H1 (cell line): ENCODE measurements at regions not wholly inside any gene's neighbourhood (a gene's known extent, or its start where the extent isn't known, plus 50 kb on each side); places are given as distances from the start of the nearest gene placed in this dataset.

ENCODE experiments used
- EZH2 ChIP-seq: fragments of 200-600 bp; sonication (generic); IDR thresholded peaks from 2 replicates; pipeline ENCODE4 v1.7.1; 2012; ENCODE audit warnings: low read depth, mild to moderate bottlenecking, moderate library complexity, low read length, inconsistent platforms; ENCODE audit not compliant: severe bottlenecking
- POLR2AphosphoS5 ChIP-seq: IDR thresholded peaks from 2 replicates; pipeline ENCODE4 v1.6.1; 2011; ENCODE audit warnings: low read depth, low read length
- RFX5 ChIP-seq: IDR thresholded peaks from 2 replicates; pipeline ENCODE4 v1.6.1; 2011; ENCODE audit warnings: low read depth, low read length, improper control_type of control experiment, borderline replicate concordance
- SIX5 ChIP-seq: IDR thresholded peaks from 2 replicates; pipeline ENCODE4 v1.6.1; 2011; ENCODE audit warnings: mild to moderate bottlenecking, low read depth, low read length
- SRF ChIP-seq: IDR thresholded peaks from 2 replicates; pipeline ENCODE4 v1.6.1; 2011; ENCODE audit warnings: mild to moderate bottlenecking, low read depth, low read length, moderate library complexity
- TAF1 ChIP-seq: IDR thresholded peaks from 2 replicates; pipeline ENCODE4 v1.6.1; 2011; ENCODE audit warnings: mild to moderate bottlenecking, low read depth, low read length
- YY1 ChIP-seq: IDR thresholded peaks from 2 replicates; pipeline ENCODE4 v1.6.1; 2011; ENCODE audit warnings: low read depth, mild to moderate bottlenecking, low read length
- TF ChIP-seq, protein P1 (sequence below), 3 experiments: IDR thresholded peaks; 1 replicate in 2 of 3; 2 replicates in 1 of 3; pipeline versions ENCODE4 v1.5.1 to v1.6.1; 2011; ENCODE audit warnings: low read length in 3 of 3, mild to moderate bottlenecking in 3 of 3, inconsistent platforms in 2 of 3, low read depth in 1 of 3, moderate library complexity in 1 of 3; ENCODE audit not compliant: insufficient read depth in 1 of 3; ENCODE audit errors: control extremely low read depth in 1 of 3
- TF ChIP-seq, protein P2 (sequence below): IDR thresholded peaks from 2 replicates; pipeline ENCODE4 v1.6.1; 2012; ENCODE audit warnings: low read length, inconsistent platforms

- TF ChIP-seq, protein P1, sequence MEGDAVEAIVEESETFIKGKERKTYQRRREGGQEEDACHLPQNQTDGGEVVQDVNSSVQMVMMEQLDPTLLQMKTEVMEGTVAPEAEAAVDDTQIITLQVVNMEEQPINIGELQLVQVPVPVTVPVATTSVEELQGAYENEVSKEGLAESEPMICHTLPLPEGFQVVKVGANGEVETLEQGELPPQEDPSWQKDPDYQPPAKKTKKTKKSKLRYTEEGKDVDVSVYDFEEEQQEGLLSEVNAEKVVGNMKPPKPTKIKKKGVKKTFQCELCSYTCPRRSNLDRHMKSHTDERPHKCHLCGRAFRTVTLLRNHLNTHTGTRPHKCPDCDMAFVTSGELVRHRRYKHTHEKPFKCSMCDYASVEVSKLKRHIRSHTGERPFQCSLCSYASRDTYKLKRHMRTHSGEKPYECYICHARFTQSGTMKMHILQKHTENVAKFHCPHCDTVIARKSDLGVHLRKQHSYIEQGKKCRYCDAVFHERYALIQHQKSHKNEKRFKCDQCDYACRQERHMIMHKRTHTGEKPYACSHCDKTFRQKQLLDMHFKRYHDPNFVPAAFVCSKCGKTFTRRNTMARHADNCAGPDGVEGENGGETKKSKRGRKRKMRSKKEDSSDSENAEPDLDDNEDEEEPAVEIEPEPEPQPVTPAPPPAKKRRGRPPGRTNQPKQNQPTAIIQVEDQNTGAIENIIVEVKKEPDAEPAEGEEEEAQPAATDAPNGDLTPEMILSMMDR (IDR thresholded peaks at IDR 0.05; ENCODE audit: control extremely low read depth in 1 of 3, insufficient read depth in 1 of 3, low read depth in 1 of 3, low read length in 3 of 3), result no peak
- TF ChIP-seq POLR2AphosphoS5 (no peak), TAF1 (no peak), RFX5 (no peak), YY1 (no peak), EZH2 (no peak), SRF (no peak), SIX5 (no peak)
- TF ChIP-seq, protein P2, sequence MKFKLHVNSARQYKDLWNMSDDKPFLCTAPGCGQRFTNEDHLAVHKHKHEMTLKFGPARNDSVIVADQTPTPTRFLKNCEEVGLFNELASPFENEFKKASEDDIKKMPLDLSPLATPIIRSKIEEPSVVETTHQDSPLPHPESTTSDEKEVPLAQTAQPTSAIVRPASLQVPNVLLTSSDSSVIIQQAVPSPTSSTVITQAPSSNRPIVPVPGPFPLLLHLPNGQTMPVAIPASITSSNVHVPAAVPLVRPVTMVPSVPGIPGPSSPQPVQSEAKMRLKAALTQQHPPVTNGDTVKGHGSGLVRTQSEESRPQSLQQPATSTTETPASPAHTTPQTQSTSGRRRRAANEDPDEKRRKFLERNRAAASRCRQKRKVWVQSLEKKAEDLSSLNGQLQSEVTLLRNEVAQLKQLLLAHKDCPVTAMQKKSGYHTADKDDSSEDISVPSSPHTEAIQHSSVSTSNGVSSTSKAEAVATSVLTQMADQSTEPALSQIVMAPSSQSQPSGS, result no peak
These were observed 132.0 kb upstream of the CXCL12 start for GRCh38 chr10:44516891-44517290.
